ENCODE measurements at regions not wholly inside any gene's neighbourhood (a gene's known extent, or its start where the extent isn't known, plus 50 kb on each side); places are given as distances from the start of the nearest gene placed in this dataset.

- no peaks in the 10 kb centered on the region for H3K79me2 ChIP-seq (ENCODE audit: insufficient read depth, low read length)
- H3K9me3 ChIP-seq (replicated peaks in 1 of 2; ENCODE audit: control insufficient read depth in 1 of 2, insufficient read depth in 1 of 2, low read length in 2 of 2) = no peaks in the 10 kb centered on the region
- no peak for DNase-seq
- no peaks in the 10 kb centered on the region for H4K20me1 ChIP-seq (ENCODE audit: insufficient read depth, low read length)
- WGBS (ENCODE audit: insufficient coverage) = 84% methylated on average over 2 of the region's 6 CpGs
- H3K9ac ChIP-seq (ENCODE audit: insufficient read depth, low read length, poor library complexity, severe bottlenecking) = no peak overlapping the region
- Mint-ChIP-seq H3K27me3 (ENCODE audit: low read depth in 3 of 3) (peaks cover 0 to 2% (median 0%) of the 10 kb centered on the region in 3 donors), H3K4me3 (no peak overlapping the region), H3K36me3 (no peaks in the 10 kb centered on the region), H3K27ac (no peak overlapping the region), H3K4me1 (no peaks in the 10 kb centered on the region), H3K9me3 (peaks cover 2 to 8% (median 8%) of the 10 kb centered on the region in 7 donors)
- no peak overlapping the region for H3K27ac ChIP-seq (ENCODE audit: low read depth in 1 of 2, low read length in 2 of 2)
- H3K4me1 ChIP-seq (ENCODE audit: control insufficient read depth in 1 of 2, insufficient read depth in 2 of 2, low read length in 2 of 2) = no peaks in the 10 kb centered on the region
- H3K4me2 ChIP-seq (replicated peaks; ENCODE audit: extremely low read depth, low read length, poor library complexity, severe bottlenecking) = no peak overlapping the region
- no peak overlapping the region for H3K4me3 ChIP-seq (replicated peaks in 1 of 3; ENCODE audit: low read depth in 2 of 3, low read length in 3 of 3)
- intact Hi-C loops (cut with micrococcal nuclease) = no loop called here
- H3K36me3 ChIP-seq (replicated peaks in 1 of 2; ENCODE audit: control insufficient read depth in 1 of 2, insufficient read depth in 2 of 2, low read length in 2 of 2) = no peaks in the 10 kb centered on the region
- H2AFZ ChIP-seq (ENCODE audit: insufficient read depth, low read depth, low read length, poor library complexity, severe bottlenecking) = no peak overlapping the region
- TF ChIP-seq CTCF (IDR thresholded peaks at IDR 0.05) = no peak
- no peaks in the 10 kb centered on the region for H3K27me3 ChIP-seq (ENCODE audit: control insufficient read depth in 2 of 2, insufficient read depth in 2 of 2, low read length in 2 of 2)
Measured at GRCh38 chr6:165748390-165748789, 85.3 kb upstream of the PDE10A start.

- Mint-ChIP-seq H3K4me3 (no peak overlapping the region), H3K27me3 (ENCODE audit: low read depth in 3 of 3) (peaks cover 0 to 2% (median 0%) of the 10 kb centered on the region in 3 donors), H3K27ac (no peak overlapping the region), H3K36me3 (no peaks in the 10 kb centered on the region), H3K9me3 (peaks cover 2 to 8% (median 8%) of the 10 kb centered on the region in 7 donors), H3K4me1 (no peaks in the 10 kb centered on the region)
- H3K79me2 ChIP-seq (ENCODE audit: insufficient read depth, low read length) = no peaks in the 10 kb centered on the region
- intact Hi-C loops (cut with micrococcal nuclease) = no loop called here
- H4K20me1 ChIP-seq (ENCODE audit: insufficient read depth, low read length) = no peaks in the 10 kb centered on the region
- H3K4me3 ChIP-seq (replicated peaks in 1 of 3; ENCODE audit: low read depth in 2 of 3, low read length in 3 of 3) = no peak overlapping the region
- H3K9me3 ChIP-seq (replicated peaks in 1 of 2; ENCODE audit: control insufficient read depth in 1 of 2, insufficient read depth in 1 of 2, low read length in 2 of 2) = no peaks in the 10 kb centered on the region
- no peaks in the 10 kb centered on the region for H3K4me1 ChIP-seq (ENCODE audit: control insufficient read depth in 1 of 2, insufficient read depth in 2 of 2, low read length in 2 of 2)
- no peak overlapping the region for H2AFZ ChIP-seq (ENCODE audit: insufficient read depth, low read depth, low read length, poor library complexity, severe bottlenecking)
- H3K27ac ChIP-seq (ENCODE audit: low read depth in 1 of 2, low read length in 2 of 2) = no peak overlapping the region
- no peaks in the 10 kb centered on the region for H3K27me3 ChIP-seq (ENCODE audit: control insufficient read depth in 2 of 2, insufficient read depth in 2 of 2, low read length in 2 of 2)
- WGBS (ENCODE audit: insufficient coverage) = 87% methylated on average over 3 of the region's 4 CpGs
- no peaks in the 10 kb centered on the region for H3K36me3 ChIP-seq (replicated peaks in 1 of 2; ENCODE audit: control insufficient read depth in 1 of 2, insufficient read depth in 2 of 2, low read length in 2 of 2)
- H3K9ac ChIP-seq (ENCODE audit: insufficient read depth, low read length, poor library complexity, severe bottlenecking) = no peak overlapping the region
- no peak for DNase-seq
- H3K4me2 ChIP-seq (replicated peaks; ENCODE audit: extremely low read depth, low read length, poor library complexity, severe bottlenecking) = no peak overlapping the region
- no peak for TF ChIP-seq CTCF (IDR thresholded peaks at IDR 0.05)
Measured at GRCh38 chr6:165747963-165748362, 84.9 kb upstream of the PDE10A start.
